ENCODE measurements at regions not wholly inside any gene's neighbourhood (a gene's known extent, or its start where the extent isn't known, plus 50 kb on each side); places are given as distances from the start of the nearest gene placed in this dataset.

DNA sequence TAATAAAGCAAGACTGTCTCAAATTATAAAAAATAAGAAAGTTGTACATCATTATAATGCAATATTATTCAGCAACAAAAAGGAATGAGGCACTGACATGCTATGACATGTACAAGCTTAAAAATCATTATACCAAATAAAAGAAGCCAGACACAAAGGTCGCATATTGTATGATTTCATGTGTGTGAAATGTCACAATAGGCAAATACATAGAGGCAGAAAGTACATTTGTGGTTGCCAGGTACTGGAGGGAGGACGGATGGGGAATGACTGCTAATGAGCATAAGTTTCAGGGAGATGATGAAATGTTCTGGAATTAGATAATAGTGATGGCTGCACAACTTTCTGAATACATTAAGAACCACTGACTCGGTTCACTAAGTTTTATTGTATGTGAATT is 73.6 kb upstream of the NBPF3 start:
- intact Hi-C loops (cut with micrococcal nuclease): no loop called here
- Histone ChIP-seq H3K36me3 (no peaks in the 10 kb centered on the region), H3K9me3 (replicated peaks) (no peaks in the 10 kb centered on the region), H3K4me3 (no peak overlapping the region), H3K4me1 (peaks cover 8% of the 10 kb centered on the region), H3K27ac (replicated peaks) (no peak overlapping the region), H3K27me3 (ENCODE audit: low read depth) (no peaks in the 10 kb centered on the region)
- TF ChIP-seq, protein P1, sequence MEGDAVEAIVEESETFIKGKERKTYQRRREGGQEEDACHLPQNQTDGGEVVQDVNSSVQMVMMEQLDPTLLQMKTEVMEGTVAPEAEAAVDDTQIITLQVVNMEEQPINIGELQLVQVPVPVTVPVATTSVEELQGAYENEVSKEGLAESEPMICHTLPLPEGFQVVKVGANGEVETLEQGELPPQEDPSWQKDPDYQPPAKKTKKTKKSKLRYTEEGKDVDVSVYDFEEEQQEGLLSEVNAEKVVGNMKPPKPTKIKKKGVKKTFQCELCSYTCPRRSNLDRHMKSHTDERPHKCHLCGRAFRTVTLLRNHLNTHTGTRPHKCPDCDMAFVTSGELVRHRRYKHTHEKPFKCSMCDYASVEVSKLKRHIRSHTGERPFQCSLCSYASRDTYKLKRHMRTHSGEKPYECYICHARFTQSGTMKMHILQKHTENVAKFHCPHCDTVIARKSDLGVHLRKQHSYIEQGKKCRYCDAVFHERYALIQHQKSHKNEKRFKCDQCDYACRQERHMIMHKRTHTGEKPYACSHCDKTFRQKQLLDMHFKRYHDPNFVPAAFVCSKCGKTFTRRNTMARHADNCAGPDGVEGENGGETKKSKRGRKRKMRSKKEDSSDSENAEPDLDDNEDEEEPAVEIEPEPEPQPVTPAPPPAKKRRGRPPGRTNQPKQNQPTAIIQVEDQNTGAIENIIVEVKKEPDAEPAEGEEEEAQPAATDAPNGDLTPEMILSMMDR (IDR thresholded peaks at IDR 0.05; ENCODE audit: borderline replicate concordance): no peak
- no peak for DNase-seq

DNA sequence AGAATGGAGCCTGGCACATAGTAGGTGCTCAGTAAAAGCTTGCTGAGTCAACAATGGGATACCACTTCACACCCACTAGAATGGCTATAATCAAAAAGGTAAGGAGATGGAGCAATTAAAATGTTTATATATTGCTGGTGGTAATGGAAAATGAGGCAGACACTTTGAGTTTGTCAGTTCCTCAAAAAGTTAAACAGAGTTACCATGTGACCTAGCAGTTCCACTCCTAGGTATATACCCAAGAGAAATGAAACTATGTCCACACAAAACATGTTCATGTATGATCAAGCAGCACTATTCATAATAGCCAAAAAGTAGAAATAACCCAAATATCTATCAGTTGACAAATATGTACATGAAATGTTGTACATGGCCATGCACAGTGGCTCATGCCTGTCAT is 74.8 kb upstream of the ECE1 start:
- no peak for DNase-seq
- intact Hi-C loops (cut with micrococcal nuclease): no loop called here
- TF ChIP-seq, protein P1 (IDR thresholded peaks at IDR 0.05; ENCODE audit: borderline replicate concordance): no peak

DNA sequence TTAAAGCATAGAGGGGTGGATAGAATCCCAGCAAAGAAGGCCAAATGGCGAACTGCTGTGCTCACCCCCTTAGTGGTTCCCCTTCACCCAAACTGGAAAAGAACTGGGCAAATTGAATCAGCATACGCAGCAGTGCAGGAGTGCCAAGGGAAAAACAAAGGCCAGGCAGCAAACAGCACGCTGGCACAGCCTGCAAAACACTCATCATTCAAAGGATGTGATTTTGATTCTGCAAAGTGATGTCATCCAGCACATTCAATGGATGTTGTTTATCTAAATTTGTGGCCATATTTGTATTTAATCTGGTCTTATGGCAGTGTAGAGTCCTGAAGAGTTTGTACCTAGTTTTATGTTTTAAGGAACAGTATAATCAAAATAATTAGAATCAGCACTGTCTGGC is 71.8 kb upstream of the ECE1 start:
- no peak for DNase-seq
- Histone ChIP-seq H3K4me1 (no peaks in the 10 kb centered on the region), H3K36me3 (no peaks in the 10 kb centered on the region), H3K4me3 (no peak overlapping the region), H3K9me3 (replicated peaks) (no peaks in the 10 kb centered on the region), H3K27ac (replicated peaks) (no peak overlapping the region), H3K27me3 (ENCODE audit: low read depth) (no peaks in the 10 kb centered on the region)
- TF ChIP-seq, protein P1 (IDR thresholded peaks at IDR 0.05; ENCODE audit: borderline replicate concordance): no peak
- intact Hi-C loops (cut with micrococcal nuclease): no loop called here

More for the DNA sequence above, 74.8 kb upstream of the ECE1 start:
- H3K9me3 ChIP-seq (replicated peaks): no peaks in the 10 kb centered on the region
- H3K27me3 ChIP-seq (ENCODE audit: low read depth): no peaks in the 10 kb centered on the region
- H3K27ac ChIP-seq (replicated peaks): no peak overlapping the region
- no peak overlapping the region for H3K4me3 ChIP-seq
- H3K4me1 ChIP-seq: peaks cover 8% of the 10 kb centered on the region
- no peaks in the 10 kb centered on the region for H3K36me3 ChIP-seq

DNA sequence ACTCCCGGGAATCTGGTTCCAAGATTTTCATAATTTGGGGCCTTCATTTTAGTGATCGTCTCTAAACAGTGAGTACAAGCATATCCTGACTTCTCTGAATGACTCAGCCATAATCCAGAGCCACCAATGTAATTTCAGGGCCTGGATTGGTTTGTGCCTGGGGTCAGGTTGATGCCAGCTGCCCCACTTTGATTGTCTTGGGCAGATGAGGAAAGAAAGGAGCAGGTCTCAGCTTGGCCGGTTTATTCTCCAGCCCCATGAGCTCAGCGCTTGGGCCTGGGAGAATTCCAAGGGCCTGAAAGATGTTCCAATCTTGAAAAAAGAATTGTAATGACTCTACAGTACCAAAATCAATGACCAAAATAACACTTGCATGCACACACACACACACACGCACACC is 71.2 kb upstream of the ECE1 start:
- TF ChIP-seq, protein P1 (IDR thresholded peaks at IDR 0.05; ENCODE audit: borderline replicate concordance): no peak

DNA sequence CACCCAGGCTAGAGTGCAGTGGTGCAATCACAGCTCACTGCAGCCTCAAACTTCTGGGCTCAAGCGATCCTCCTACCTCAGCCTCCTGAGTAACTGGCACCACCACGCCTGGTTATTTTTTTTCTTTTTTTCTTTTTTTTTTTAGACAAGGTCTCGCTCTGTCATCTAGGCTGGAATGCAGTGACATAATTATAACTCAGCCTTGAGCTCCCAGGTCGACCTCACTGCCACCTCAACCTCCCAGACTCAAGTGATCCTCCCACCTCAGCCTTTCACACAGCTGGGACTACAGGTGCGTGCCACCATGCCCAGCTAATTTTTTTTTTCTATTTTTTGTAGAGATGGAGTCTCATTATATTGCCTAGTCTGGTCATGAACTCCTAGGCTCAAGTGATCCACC is 66.9 kb upstream of the ECE1 start:
- DNase-seq: no peak
- intact Hi-C loops (cut with micrococcal nuclease): no loop called here
- TF ChIP-seq, protein P1 (IDR thresholded peaks at IDR 0.05; ENCODE audit: borderline replicate concordance): no peak

More for the DNA sequence above, 71.2 kb upstream of the ECE1 start:
- Histone ChIP-seq H3K9me3 (replicated peaks) (no peaks in the 10 kb centered on the region), H3K27ac (replicated peaks) (no peak overlapping the region), H3K36me3 (no peaks in the 10 kb centered on the region), H3K4me1 (no peaks in the 10 kb centered on the region), H3K4me3 (no peak overlapping the region), H3K27me3 (ENCODE audit: low read depth) (no peaks in the 10 kb centered on the region)
- intact Hi-C loops (cut with micrococcal nuclease): no loop called here
- DNase-seq: no peak

DNA sequence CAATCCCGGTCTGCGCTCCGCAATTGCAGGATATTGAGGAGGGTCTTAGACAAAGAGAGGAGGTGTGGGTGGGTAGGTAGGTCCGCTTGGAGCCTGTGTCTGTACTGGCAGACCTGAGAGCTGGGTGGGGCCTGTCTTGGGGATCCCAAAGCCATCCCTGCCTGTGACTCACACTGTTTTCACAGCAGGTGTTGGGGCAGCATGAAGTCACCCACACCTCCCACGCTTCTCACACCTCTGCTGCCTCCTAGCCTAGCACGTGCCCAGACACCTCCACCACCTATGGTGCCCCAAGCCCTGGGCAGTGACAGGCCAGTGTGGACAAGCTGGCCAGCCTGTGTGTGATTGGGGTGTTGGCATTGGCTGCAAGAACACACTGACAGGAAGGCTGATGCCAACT is 65.7 kb upstream of the ECE1 start:
- Histone ChIP-seq H3K4me1 (no peaks in the 10 kb centered on the region), H3K4me3 (no peak overlapping the region), H3K36me3 (no peaks in the 10 kb centered on the region), H3K27ac (replicated peaks) (no peak overlapping the region), H3K27me3 (ENCODE audit: low read depth) (no peaks in the 10 kb centered on the region), H3K9me3 (replicated peaks) (no peaks in the 10 kb centered on the region)
- TF ChIP-seq, protein P1 (IDR thresholded peaks at IDR 0.05; ENCODE audit: borderline replicate concordance): no peak
- intact Hi-C loops (cut with micrococcal nuclease): no loop called here
- DNase-seq: no peak

More for the DNA sequence above, 66.9 kb upstream of the ECE1 start:
- H3K36me3 ChIP-seq: no peaks in the 10 kb centered on the region
- no peaks in the 10 kb centered on the region for H3K27me3 ChIP-seq (ENCODE audit: low read depth)
- H3K27ac ChIP-seq (replicated peaks): no peak overlapping the region
- no peaks in the 10 kb centered on the region for H3K4me1 ChIP-seq
- no peak overlapping the region for H3K4me3 ChIP-seq
- no peaks in the 10 kb centered on the region for H3K9me3 ChIP-seq (replicated peaks)

Data from left ventricle myocardium inferior (tissue), 1 donor.